Upper lobe of left lung (tissue), 4 donors: ENCODE measurements at regions not wholly inside any gene's neighbourhood (a gene's known extent, or its start where the extent isn't known, plus 50 kb on each side); places are given as distances from the start of the nearest gene placed in this dataset.

Source experiments
- CTCF ChIP-seq, 6 experiments: fragments of 450-650 bp in 4 of 6; fragments of 200-600 bp in 2 of 6; sonication (generic) in 2 of 6; IDR thresholded peaks; one replicate each; pipeline ENCODE4 v1.5.1; 2016 to 2019; ENCODE audit warnings: antibody characterized with exemption in 6 of 6
- POLR2A ChIP-seq, 4 donors: fragments of 450-650 bp; IDR thresholded peaks; one replicate each; pipeline ENCODE4 v1.5.1; 2016 to 2017; ENCODE audit warnings: antibody characterized with exemption in 4 of 4, mild to moderate bottlenecking in 2 of 4

- no peak for TF ChIP-seq POLR2A (IDR thresholded peaks at IDR 0.05)
- no peak for TF ChIP-seq CTCF (IDR thresholded peaks at IDR 0.05)
Measured at GRCh38 chr10:76645341-76645740, 992.3 kb downstream of the KCNMA1 start.
